HG03571 (cell line): ENCODE measurements at regions not wholly inside any gene's neighbourhood (a gene's known extent, or its start where the extent isn't known, plus 50 kb on each side); places are given as distances from the start of the nearest gene placed in this dataset.

Experiments used
- ATAC-seq: cut with Tn5 transposase; IDR thresholded peaks from one replicate; pipeline ENCODE4 v1.9.1; 2021; ENCODE audit not compliant: unreplicated experiment

- no peak for ATAC-seq
Observed at GRCh38 chr4:181468451-181468850, 774.8 kb upstream of the TENM3 start.

- ATAC-seq = no peak
Observed at GRCh38 chr4:181470306-181470705, 772.9 kb upstream of the TENM3 start.

- ATAC-seq = no peak
Observed at GRCh38 chr4:181475359-181475758, 767.8 kb upstream of the TENM3 start.

GRCh38 chr4:181475781-181476507 is 767.3 kb upstream of the TENM3 start:
- ATAC-seq = no peak

GRCh38 chr4:181476508-181476890 is 766.7 kb upstream of the TENM3 start:
- ATAC-seq = no peak

- no peak for ATAC-seq
Observed at GRCh38 chr4:181477591-181477990, 765.6 kb upstream of the TENM3 start.

- no peak for ATAC-seq
Observed at GRCh38 chr4:181478656-181479055, 764.5 kb upstream of the TENM3 start.

GRCh38 chr4:181479141-181479540 is 764.1 kb upstream of the TENM3 start:
- no peak for ATAC-seq

- ATAC-seq = no peak
Observed at GRCh38 chr4:181484396-181484795, 758.8 kb upstream of the TENM3 start.

GRCh38 chr4:181488926-181489325 is 754.3 kb upstream of the TENM3 start:
- no peak for ATAC-seq

GRCh38 chr4:181498148-181498547 is 745.1 kb upstream of the TENM3 start:
- ATAC-seq = no peak

GRCh38 chr4:181502611-181503010 is 740.6 kb upstream of the TENM3 start:
- no peak for ATAC-seq

GRCh38 chr4:181503687-181504390 is 739.4 kb upstream of the TENM3 start:
- no peak for ATAC-seq

- no peak for ATAC-seq
Observed at GRCh38 chr4:181504924-181505323, 738.3 kb upstream of the TENM3 start.

GRCh38 chr4:181507180-181507835 is 735.9 kb upstream of the TENM3 start:
- no peak for ATAC-seq

GRCh38 chr4:181507938-181508337 is 735.3 kb upstream of the TENM3 start:
- ATAC-seq = no peak

- no peak for ATAC-seq
Observed at GRCh38 chr4:181508601-181509000, 734.6 kb upstream of the TENM3 start.

- ATAC-seq = no peak
Observed at GRCh38 chr4:181509073-181509472, 734.1 kb upstream of the TENM3 start.

GRCh38 chr4:181517491-181517890 is 725.7 kb upstream of the TENM3 start:
- ATAC-seq = no peak

GRCh38 chr4:181520790-181521189 is 722.4 kb upstream of the TENM3 start:
- no peak for ATAC-seq

GRCh38 chr4:181523973-181524372 is 719.2 kb upstream of the TENM3 start:
- ATAC-seq = no peak

GRCh38 chr4:181524499-181524898 is 718.7 kb upstream of the TENM3 start:
- ATAC-seq = no peak
